WTC11 (cell line): ENCODE measurements at regions not wholly inside any gene's neighbourhood (a gene's known extent, or its start where the extent isn't known, plus 50 kb on each side); places are given as distances from the start of the nearest gene placed in this dataset.
"Not testable (repeated sequence)": the region's sequence is repeated elsewhere in the genome, so short reads cannot be mapped to it uniquely, and the experiment has no call there.

Experiments used
- ATAC-seq: fragments of 200-7000 bp; cut with Tn5 transposase; 2 replicates; pipeline ENCODE4 v1.10.0; 2021; ENCODE audit warnings: mild to moderate bottlenecking, moderate library complexity
- CTCF ChIA-PET: fragments of 300-600 bp; sonication (Branson Sonifier 250); formaldehyde crosslinking; loops from one replicate; lab custom pipeline; 2021; ENCODE audit warnings: antibody characterized with exemption; lab: Charles Lee
- POLR2A ChIA-PET: fragments of 350-600 bp; sonication (Branson Sonifier 250); formaldehyde crosslinking; loops from one replicate; lab custom pipeline; 2021; ENCODE audit warnings: antibody characterized with exemption; lab: Charles Lee
- DNase-seq: peaks from one replicate; pipeline ENCODE4 v3.0.0; 2021; ENCODE audit warnings: low spot score
- H3K27ac Mint-ChIP-seq: 2 replicates; pipeline ENCODE4 v1.8.0; 2021; ENCODE audit warnings: mixed read lengths
- H3K27me3 Mint-ChIP-seq: 2 replicates; pipeline ENCODE4 v1.8.0; 2021; ENCODE audit warnings: low read depth, mild to moderate bottlenecking, moderate library complexity, mixed read lengths
- H3K36me3 Mint-ChIP-seq: 2 replicates; pipeline ENCODE4 v1.8.0; 2021; ENCODE audit warnings: mixed read lengths
- H3K4me1 Mint-ChIP-seq: 2 replicates; pipeline ENCODE4 v1.8.0; 2022; ENCODE audit warnings: mixed read lengths
- H3K4me3 Mint-ChIP-seq: 2 replicates; pipeline ENCODE4 v1.8.0; 2021; ENCODE audit warnings: mild to moderate bottlenecking, moderate library complexity, mixed read lengths
- H3K9me3 Mint-ChIP-seq: 2 replicates; pipeline ENCODE4 v1.8.0; 2021; ENCODE audit warnings: mixed read lengths
- CTCF ChIP-seq: fragments of 200-600 bp; IDR thresholded peaks from 2 replicates; pipeline ENCODE4 v1.8.0; 2022; ENCODE audit warnings: antibody characterized with exemption

GRCh38 chr4:4090720-4091119, 136.0 kb downstream of the OTOP1 start:
- DNase-seq, H3K9me3 Mint-ChIP-seq, H3K36me3 Mint-ChIP-seq, H3K27me3 Mint-ChIP-seq, POLR2A ChIA-PET, H3K27ac Mint-ChIP-seq, ATAC-seq, H3K4me3 Mint-ChIP-seq: not testable (repeated sequence)
- H3K4me1 Mint-ChIP-seq: peaks cover 67% of the 10 kb centered on the region
- 0 out of 2 replicates have a peak, but pooled peaks have one; percentile 17 for TF ChIP-seq CTCF
- CTCF ChIA-PET: interaction anchor here (0.6 to 1.3 kb wide), 3 partner anchors 58 to 703 kb away, joined by 3 to 4 read pairs (median 4); no protein-coding TSS in a partner anchor

GRCh38 chr4:4092159-4092558, 134.6 kb downstream of the OTOP1 start:
- H3K4me3 Mint-ChIP-seq, ATAC-seq, DNase-seq, CTCF ChIA-PET, H3K9me3 Mint-ChIP-seq, H3K36me3 Mint-ChIP-seq, POLR2A ChIA-PET, H3K27ac Mint-ChIP-seq, H3K27me3 Mint-ChIP-seq: not testable (repeated sequence)
- peaks cover 77% of the 10 kb centered on the region for H3K4me1 Mint-ChIP-seq

- CTCF ChIA-PET, H3K9me3 Mint-ChIP-seq, H3K4me3 Mint-ChIP-seq, ATAC-seq, H3K27me3 Mint-ChIP-seq, POLR2A ChIA-PET, H3K36me3 Mint-ChIP-seq, DNase-seq: not testable (repeated sequence)
- peak overlapping the region; percentile 44; the same call in 1 of the 2 replicates for H3K27ac Mint-ChIP-seq
- peaks cover 39% of the 10 kb centered on the region for H3K4me1 Mint-ChIP-seq
Measured at GRCh38 chr4:4099610-4100009, 127.1 kb downstream of the OTOP1 start.

- H3K27ac Mint-ChIP-seq, H3K36me3 Mint-ChIP-seq, H3K9me3 Mint-ChIP-seq, ATAC-seq, DNase-seq, POLR2A ChIA-PET: not testable (repeated sequence)
- H3K4me1 Mint-ChIP-seq: peaks cover 15% of the 10 kb centered on the region
- peaks cover 16% of the 10 kb centered on the region for H3K27me3 Mint-ChIP-seq
- CTCF ChIA-PET: interaction anchor here (0.6 to 2.0 kb wide), 5 partner anchors 9 to 275 kb away, joined by 3 to 9 read pairs (median 5); partner anchors contain the start of gene TMEM128
- peak overlapping the region; percentile 80 for H3K4me3 Mint-ChIP-seq
Measured at GRCh38 chr4:4106923-4107322, 119.8 kb downstream of the OTOP1 start.

GRCh38 chr4:4107411-4108107, 119.2 kb downstream of the OTOP1 start:
- DNase-seq, POLR2A ChIA-PET, H3K27ac Mint-ChIP-seq, H3K36me3 Mint-ChIP-seq, H3K9me3 Mint-ChIP-seq, H3K4me3 Mint-ChIP-seq: not testable (repeated sequence)
- CTCF ChIA-PET: interaction anchor here (0.6 to 2.0 kb wide), 5 partner anchors 9 to 274 kb away, joined by 3 to 9 read pairs (median 5); partner anchors contain the start of gene TMEM128
- ATAC-seq: peak; percentile 38; the same call in 1 of the 2 replicates
- H3K4me1 Mint-ChIP-seq: peaks cover 15% of the 10 kb centered on the region
- H3K27me3 Mint-ChIP-seq: peaks cover 16% of the 10 kb centered on the region

GRCh38 chr4:4115381-4115780, 111.3 kb downstream of the OTOP1 start:
- DNase-seq, H3K9me3 Mint-ChIP-seq, POLR2A ChIA-PET, H3K27me3 Mint-ChIP-seq, H3K4me3 Mint-ChIP-seq, H3K4me1 Mint-ChIP-seq, CTCF ChIA-PET, H3K27ac Mint-ChIP-seq, H3K36me3 Mint-ChIP-seq, ATAC-seq: not testable (repeated sequence)

- H3K27ac Mint-ChIP-seq, H3K9me3 Mint-ChIP-seq, H3K4me1 Mint-ChIP-seq, H3K36me3 Mint-ChIP-seq, H3K27me3 Mint-ChIP-seq, H3K4me3 Mint-ChIP-seq, POLR2A ChIA-PET, ATAC-seq, CTCF ChIA-PET, DNase-seq: not testable (repeated sequence)
Measured at GRCh38 chr4:4116901-4117300, 109.8 kb downstream of the OTOP1 start.

- H3K36me3 Mint-ChIP-seq, H3K9me3 Mint-ChIP-seq, H3K27ac Mint-ChIP-seq, H3K4me1 Mint-ChIP-seq, ATAC-seq, H3K4me3 Mint-ChIP-seq, POLR2A ChIA-PET, DNase-seq, CTCF ChIA-PET, H3K27me3 Mint-ChIP-seq: not testable (repeated sequence)
Measured at GRCh38 chr4:4134368-4134767, 92.4 kb downstream of the OTOP1 start.

GRCh38 chr4:4136621-4137020, 90.1 kb downstream of the OTOP1 start:
- H3K27ac Mint-ChIP-seq, H3K27me3 Mint-ChIP-seq, DNase-seq, CTCF ChIA-PET, POLR2A ChIA-PET, H3K9me3 Mint-ChIP-seq, ATAC-seq, H3K36me3 Mint-ChIP-seq, H3K4me1 Mint-ChIP-seq, H3K4me3 Mint-ChIP-seq: not testable (repeated sequence)
